Stomach (tissue), 4 donors: ENCODE measurements at regions not wholly inside any gene's neighbourhood (a gene's known extent, or its start where the extent isn't known, plus 50 kb on each side); places are given as distances from the start of the nearest gene placed in this dataset.
"Not testable (repeated sequence)": the region's sequence is repeated elsewhere in the genome, so short reads cannot be mapped to it uniquely, and the experiment has no call there.

ENCODE experiments used
- CTCF ChIP-seq, 7 experiments: fragments of 450-650 bp in 4 of 7; fragments of 200-600 bp in 3 of 7; sonication (generic) in 3 of 7; IDR thresholded peaks; one replicate each; pipeline ENCODE4 v1.5.1; 2016 to 2019; ENCODE audit warnings: antibody characterized with exemption in 7 of 7, control low read depth in 2 of 7, mild to moderate bottlenecking in 1 of 7
- POLR2A ChIP-seq, 4 donors: fragments of 450-650 bp; IDR thresholded peaks; one replicate each; pipeline ENCODE4 v1.6.1; 2016; ENCODE audit warnings: antibody characterized with exemption in 4 of 4, control low read depth in 2 of 4, mild to moderate bottlenecking in 1 of 4, moderate library complexity in 1 of 4

GRCh38 chr4:26057839-26058238 lies 143.8 kb downstream of the SMIM20 start:
- TF ChIP-seq POLR2A, CTCF (IDR thresholded peaks at IDR 0.05): not testable (repeated sequence)
